ENCODE measurements at regions not wholly inside any gene's neighbourhood (a gene's known extent, or its start where the extent isn't known, plus 50 kb on each side); places are given as distances from the start of the nearest gene placed in this dataset.

DNA sequence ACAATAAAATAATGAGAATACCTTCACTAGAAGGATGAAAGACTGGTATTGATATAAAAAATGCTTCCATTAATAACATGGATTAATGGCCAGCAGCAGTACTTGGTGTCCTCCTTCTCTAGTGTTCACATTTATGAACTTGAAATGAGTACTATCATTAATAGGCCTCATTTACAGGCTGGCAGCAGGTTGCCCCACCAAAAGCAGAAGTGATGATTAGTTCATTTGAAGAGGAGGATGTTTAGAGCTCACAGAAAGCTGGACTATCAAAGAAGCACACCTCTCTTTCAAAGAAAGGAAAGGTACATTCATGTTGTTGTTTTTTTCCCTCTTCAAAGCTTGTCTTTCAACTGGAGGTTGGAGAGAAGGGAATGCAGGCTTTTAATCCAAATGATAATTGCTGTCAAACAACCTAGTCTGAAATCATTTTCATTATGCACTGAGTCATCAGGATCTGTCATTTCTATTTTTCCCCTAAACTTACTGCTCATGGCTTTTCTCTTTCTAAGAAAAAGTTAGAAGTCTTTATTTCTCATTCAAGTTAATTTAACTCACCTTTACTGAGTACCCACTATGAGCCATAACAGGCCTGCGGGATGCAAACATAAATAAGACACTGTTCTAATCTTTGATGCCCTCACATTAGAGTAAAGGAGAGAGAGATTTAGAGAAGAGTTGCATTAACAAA is 157.9 kb upstream of the GRIP1 start:
- H3K27me3 ChIP-seq, result no peaks in the 10 kb centered on the region
- 52% methylated on average over 1 of the region's 1 CpG for WGBS, 2 donors

DNA sequence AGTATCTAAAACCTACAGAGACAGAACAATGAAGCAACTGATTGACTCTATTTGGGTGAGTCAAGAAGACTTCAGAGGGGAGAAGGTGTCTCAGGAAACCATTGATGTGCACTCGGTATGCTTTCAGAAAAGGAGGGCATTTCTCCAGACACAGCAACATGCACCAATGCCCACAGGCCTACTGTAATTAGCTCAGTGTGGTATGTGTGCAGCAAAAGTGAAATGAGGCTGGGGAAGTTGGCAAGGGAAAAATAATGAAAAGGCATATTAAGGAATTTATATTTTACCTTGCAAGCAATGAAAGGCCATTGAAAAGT is 158.4 kb upstream of the GRIP1 start:
- Histone ChIP-seq H3K36me3 (no peaks in the 10 kb centered on the region), H3K4me3 (no peak overlapping the region), H3K4me1 (no peaks in the 10 kb centered on the region), H3K27me3 (no peaks in the 10 kb centered on the region), H3K27ac (no peak overlapping the region), H3K9me3 (no peaks in the 10 kb centered on the region)
- ATAC-seq (no peak), FAIRE-seq (no peak), DNase-seq (no peak)
- WGBS, 2 donors, result 76 to 92% methylated on average over 1 of the region's 1 CpG
- TF ChIP-seq, protein P1, sequence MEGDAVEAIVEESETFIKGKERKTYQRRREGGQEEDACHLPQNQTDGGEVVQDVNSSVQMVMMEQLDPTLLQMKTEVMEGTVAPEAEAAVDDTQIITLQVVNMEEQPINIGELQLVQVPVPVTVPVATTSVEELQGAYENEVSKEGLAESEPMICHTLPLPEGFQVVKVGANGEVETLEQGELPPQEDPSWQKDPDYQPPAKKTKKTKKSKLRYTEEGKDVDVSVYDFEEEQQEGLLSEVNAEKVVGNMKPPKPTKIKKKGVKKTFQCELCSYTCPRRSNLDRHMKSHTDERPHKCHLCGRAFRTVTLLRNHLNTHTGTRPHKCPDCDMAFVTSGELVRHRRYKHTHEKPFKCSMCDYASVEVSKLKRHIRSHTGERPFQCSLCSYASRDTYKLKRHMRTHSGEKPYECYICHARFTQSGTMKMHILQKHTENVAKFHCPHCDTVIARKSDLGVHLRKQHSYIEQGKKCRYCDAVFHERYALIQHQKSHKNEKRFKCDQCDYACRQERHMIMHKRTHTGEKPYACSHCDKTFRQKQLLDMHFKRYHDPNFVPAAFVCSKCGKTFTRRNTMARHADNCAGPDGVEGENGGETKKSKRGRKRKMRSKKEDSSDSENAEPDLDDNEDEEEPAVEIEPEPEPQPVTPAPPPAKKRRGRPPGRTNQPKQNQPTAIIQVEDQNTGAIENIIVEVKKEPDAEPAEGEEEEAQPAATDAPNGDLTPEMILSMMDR (IDR thresholded peaks at IDR 0.05), result no peak
- intact Hi-C loops (cut with DNase I), result no loop called here

More for the DNA sequence above, 157.9 kb upstream of the GRIP1 start:
- ATAC-seq (no peak), DNase-seq (no peak), FAIRE-seq (no peak)
- Histone ChIP-seq H3K9me3 (no peaks in the 10 kb centered on the region), H3K36me3 (no peaks in the 10 kb centered on the region), H3K27ac (no peak overlapping the region), H3K4me1 (no peaks in the 10 kb centered on the region), H3K4me3 (no peak overlapping the region)
- intact Hi-C loops (cut with DNase I), result no loop called here
- TF ChIP-seq, protein P1 (IDR thresholded peaks at IDR 0.05), result no peak

DNA sequence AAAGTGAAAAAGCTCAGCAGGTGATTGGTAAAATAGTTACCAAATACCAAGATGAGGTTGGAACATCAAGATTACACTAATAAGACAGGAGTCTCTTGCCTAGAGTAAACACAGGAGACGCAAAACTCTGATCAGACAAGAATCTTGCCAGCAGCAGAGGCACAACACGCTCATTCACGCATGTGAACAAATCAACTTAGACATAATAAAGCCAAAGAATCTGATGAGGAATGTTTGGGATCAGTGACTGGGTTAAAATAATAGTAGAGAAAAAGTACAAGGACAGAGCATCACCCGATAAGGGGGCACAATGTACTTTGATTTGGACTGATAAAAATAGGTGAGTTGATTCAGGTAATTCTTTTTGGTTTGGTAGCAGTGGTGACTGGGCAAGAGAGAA is 159.5 kb upstream of the GRIP1 start:
- H3K27ac ChIP-seq, result no peak overlapping the region

DNA sequence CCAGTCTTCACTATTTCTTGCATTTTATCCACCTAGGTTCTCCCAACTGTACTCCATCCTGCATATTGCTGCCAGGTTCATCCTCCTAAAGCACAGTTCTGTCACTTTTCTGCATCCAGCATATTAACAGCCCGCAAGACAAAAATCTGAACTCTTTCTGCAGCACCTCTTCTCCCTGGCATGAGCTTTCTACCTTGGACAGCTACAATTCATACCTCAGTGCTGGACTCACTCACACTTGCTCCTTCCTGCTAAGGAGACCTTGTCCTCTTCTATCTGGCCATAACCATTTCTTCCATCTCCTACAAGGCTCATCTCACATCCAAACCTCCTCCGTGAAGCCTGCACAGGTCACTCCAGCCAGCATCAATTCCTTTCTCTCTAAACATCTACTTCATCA is 170.1 kb upstream of the GRIP1 start:
- H3K27me3 ChIP-seq, result no peaks in the 10 kb centered on the region
- H3K4me1 ChIP-seq, result no peaks in the 10 kb centered on the region
- FAIRE-seq (no peak), DNase-seq (no peak), ATAC-seq (no peak)
- TF ChIP-seq, protein P1 (IDR thresholded peaks at IDR 0.05), result no peak
- no peak overlapping the region for H3K4me3 ChIP-seq
- H3K36me3 ChIP-seq, result no peaks in the 10 kb centered on the region
- WGBS, 2 donors, result 94 to 97% methylated on average over 2 of the region's 2 CpGs
- no peak overlapping the region for H3K27ac ChIP-seq
- intact Hi-C loops (cut with DNase I), result no loop called here
- no peaks in the 10 kb centered on the region for H3K9me3 ChIP-seq

More for the DNA sequence above, 159.5 kb upstream of the GRIP1 start:
- TF ChIP-seq, protein P1 (IDR thresholded peaks at IDR 0.05), result no peak
- ATAC-seq (no peak), DNase-seq (no peak), FAIRE-seq (no peak)
- no peaks in the 10 kb centered on the region for H3K9me3 ChIP-seq
- H3K27me3 ChIP-seq, result no peaks in the 10 kb centered on the region
- 87 to 90% methylated on average over 4 of the region's 4 CpGs for WGBS, 2 donors
- H3K36me3 ChIP-seq, result no peaks in the 10 kb centered on the region
- H3K4me1 ChIP-seq, result no peaks in the 10 kb centered on the region
- intact Hi-C loops (cut with DNase I), result no loop called here
- no peak overlapping the region for H3K4me3 ChIP-seq

DNA sequence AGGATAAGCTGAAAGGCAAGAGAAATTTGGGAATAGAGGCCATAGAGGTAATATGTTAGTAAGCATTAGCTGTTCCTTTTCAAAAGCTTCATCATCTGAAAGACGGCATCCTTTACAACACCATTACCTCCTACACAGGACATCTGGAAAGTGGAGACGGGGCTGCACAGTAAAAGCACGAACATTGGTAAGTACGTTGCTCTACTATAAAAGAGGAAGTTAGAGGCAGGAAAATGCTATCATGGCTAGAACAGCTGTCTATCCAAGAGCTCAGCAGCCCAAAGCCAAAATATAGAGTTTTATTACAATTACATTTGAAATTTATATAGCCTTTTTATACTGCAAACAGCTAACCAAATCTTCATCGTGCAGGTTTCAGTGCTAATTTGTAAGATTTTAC is 172.3 kb upstream of the GRIP1 start:
- Histone ChIP-seq H3K36me3 (no peaks in the 10 kb centered on the region), H3K27me3 (no peaks in the 10 kb centered on the region), H3K4me3 (no peak overlapping the region), H3K9me3 (no peaks in the 10 kb centered on the region), H3K27ac (no peak overlapping the region), H3K4me1 (no peaks in the 10 kb centered on the region)
- no peak for FAIRE-seq
- intact Hi-C loops (cut with DNase I), result no loop called here
- 84 to 90% methylated on average over 5 of the region's 5 CpGs for WGBS, 2 donors
- no peak for ATAC-seq
- TF ChIP-seq, protein P1 (IDR thresholded peaks at IDR 0.05), result no peak
- DNase-seq, result no peak
